Hematopoietic multipotent progenitor cell treated with erythropoietin and hydrocortisone succinate and interleukin-3 and kit ligand, for 6 days (in vitro differentiated cells): ENCODE measurements at regions not wholly inside any gene's neighbourhood (a gene's known extent, or its start where the extent isn't known, plus 50 kb on each side); places are given as distances from the start of the nearest gene placed in this dataset.

Experiments used
- DNase-seq: peaks from one replicate; pipeline ENCODE4 v3.0.0-alpha.2; 2015

DNA sequence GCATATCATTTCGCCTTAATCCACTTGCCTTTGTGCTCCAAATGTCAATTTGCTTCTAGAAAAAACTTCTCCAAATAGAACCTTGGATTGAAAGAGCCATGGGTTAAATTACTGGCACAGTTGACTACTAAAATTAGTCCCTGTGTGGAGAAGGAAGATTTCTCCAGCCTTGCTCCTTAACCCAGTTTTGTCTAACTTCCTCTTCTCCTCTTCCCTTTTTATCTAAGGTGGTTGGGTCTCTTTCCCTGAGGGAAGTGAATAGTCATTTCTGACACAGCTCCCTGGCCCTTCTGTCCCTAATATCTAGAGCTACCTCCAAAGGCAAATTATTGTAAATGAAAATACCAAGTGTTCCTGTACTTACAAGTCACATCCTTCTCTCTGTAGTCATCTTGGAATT is 527.9 kb upstream of the TBL1XR1 start:
- no peak for DNase-seq

- no peak for DNase-seq
Measured at GRCh38 chr3:177726807-177727206, 529.5 kb upstream of the TBL1XR1 start.

GRCh38 chr3:177729956-177730681 is 532.8 kb upstream of the TBL1XR1 start:
- DNase-seq: no peak

- DNase-seq: no peak
Measured at GRCh38 chr3:177730814-177731213, 533.5 kb upstream of the TBL1XR1 start.

DNA sequence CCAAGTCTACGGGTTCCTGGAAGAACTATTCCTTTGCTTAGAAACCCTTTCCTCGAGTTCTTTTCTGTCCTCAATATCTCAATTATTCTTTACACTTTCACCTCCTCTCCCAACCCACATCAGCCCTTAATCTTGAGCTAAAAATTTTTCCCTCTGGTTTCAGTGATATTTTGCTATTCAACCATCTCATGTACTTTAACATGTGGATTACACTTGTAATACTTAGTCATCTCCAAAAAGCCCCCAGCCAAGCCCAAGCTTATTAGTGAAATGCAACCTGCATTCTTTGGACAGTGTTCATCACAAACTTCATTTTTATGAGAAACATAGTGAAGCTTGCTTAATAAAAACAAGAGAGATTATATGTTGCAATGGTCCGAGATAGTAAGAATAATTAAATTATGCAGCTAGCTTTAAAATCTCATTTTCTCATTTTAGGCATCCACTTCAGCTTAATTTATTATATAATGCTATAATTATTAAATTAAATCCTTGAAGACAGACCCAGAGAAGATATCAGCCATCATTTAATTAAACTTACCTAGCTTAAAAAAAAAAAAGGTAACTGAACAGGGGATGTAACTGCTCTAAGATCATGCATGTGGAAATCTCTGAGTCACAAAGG is 534.5 kb upstream of the TBL1XR1 start:
- no peak for DNase-seq

DNA sequence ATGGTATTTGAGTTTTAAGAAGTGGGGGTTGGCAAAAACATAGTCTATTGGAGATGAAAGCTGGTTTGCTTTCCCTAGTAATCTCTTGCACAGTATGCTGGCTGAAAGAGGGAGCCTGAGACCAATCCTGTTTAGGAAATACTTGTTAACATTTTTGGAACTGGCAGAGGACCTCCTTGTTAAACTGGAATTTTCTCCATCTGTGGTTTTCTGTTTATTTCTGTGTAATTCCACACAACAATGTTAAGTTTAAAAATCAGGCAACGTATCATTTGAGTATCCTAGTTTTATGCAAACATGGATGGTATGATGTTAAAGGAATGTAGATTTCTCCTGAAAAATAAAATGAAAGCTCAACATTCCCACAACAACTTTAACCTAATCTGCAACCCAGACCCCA is 536.0 kb upstream of the TBL1XR1 start:
- DNase-seq: no peak

DNA sequence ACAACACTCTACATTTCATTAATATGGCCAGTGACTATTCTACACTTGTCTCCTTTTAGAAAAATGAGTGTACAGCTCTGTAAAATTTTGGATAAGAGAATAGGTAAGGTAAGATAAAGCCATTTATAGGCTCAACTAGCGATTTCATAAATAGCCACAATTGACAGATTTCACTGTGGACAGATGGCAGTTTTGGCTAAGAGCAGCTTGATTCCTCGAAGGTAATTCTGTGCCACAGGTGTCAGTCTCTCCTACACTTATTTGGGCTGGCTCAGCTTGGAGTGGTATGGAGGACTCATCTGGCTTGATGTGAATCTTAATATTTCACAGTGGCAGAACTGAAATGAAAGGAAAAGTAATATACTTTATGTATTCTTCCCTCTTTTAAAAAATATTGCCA is 536.7 kb upstream of the TBL1XR1 start:
- no peak for DNase-seq

- DNase-seq: no peak
Measured at GRCh38 chr3:177735431-177735830, 538.1 kb upstream of the TBL1XR1 start.

- DNase-seq: no peak
Measured at GRCh38 chr3:177739461-177739860, 542.2 kb upstream of the TBL1XR1 start.

DNA sequence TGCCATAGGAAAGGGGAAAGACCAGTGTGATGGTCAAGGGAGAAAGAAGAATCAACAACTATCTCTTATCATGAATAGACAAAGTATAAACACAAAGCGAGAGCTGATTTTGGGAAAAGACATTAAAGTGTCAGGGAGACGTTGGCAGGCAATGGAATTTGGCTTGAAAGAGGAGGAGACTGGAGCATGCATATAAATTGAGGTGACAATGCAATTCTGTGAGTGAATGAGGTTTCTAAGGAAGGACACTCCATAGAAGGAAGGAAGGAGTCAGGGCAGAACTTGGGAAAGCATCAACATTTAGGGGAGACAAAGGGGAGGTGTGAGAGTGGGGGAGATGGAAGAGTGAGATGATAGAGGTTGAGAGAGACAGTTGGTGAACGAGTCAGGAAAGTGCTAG is 543.0 kb upstream of the TBL1XR1 start:
- DNase-seq: no peak

- no peak for DNase-seq
Measured at GRCh38 chr3:177742273-177742672, 545.0 kb upstream of the TBL1XR1 start.

DNA sequence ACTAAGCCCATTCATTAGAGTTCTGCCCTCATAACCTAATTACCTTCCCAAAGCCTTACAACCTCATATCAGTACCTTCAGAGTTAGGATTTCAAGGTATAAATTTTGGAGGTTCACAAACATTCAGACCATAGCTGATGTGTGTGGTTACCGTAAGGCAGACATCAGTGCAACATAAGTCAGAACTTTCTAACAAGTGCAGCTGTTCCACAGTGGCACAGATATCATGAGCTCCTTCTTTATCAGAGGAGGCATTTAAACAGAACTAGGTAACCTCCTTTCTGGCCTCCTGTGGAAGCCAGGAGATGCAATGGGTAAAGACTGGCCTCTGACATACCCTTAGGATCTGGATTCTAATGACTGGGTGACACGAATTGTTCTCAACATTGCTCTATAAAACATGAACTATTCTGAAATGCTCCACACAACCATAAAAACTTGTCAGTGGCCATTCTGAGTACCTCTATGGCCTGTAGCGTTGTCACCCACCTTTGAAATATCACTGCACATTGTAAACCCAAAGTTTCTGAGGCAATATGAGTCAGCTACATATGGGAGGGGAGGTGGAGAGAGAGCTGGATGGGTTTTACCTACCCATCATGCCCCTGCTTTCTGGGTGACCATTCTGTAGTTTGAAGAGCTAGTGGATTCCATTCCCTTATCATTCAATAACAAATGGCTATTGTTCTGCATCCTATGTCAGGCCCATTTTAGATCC is 546.0 kb upstream of the TBL1XR1 start:
- DNase-seq: no peak

GRCh38 chr3:177744873-177745606 is 547.8 kb upstream of the TBL1XR1 start:
- peak; percentile 39 for DNase-seq

DNA sequence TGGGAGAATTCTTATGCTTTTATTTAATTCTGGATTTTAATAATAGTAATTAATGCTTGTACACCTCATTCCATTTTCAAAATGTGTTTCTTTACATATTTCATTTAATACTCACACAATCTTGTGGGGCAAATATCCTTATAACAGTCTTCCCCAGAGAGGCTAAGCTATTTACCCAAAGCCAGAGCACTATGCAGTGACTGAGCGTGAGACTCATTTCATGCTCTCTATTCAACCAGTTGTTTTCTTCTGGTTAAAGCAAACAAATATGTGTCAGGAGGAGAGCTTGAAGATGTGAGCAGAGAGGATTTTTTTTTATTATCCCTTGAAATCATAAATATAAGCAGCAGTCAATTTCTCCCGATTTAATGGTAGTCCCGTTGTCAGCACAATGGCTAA is 548.3 kb upstream of the TBL1XR1 start:
- no peak for DNase-seq

DNA sequence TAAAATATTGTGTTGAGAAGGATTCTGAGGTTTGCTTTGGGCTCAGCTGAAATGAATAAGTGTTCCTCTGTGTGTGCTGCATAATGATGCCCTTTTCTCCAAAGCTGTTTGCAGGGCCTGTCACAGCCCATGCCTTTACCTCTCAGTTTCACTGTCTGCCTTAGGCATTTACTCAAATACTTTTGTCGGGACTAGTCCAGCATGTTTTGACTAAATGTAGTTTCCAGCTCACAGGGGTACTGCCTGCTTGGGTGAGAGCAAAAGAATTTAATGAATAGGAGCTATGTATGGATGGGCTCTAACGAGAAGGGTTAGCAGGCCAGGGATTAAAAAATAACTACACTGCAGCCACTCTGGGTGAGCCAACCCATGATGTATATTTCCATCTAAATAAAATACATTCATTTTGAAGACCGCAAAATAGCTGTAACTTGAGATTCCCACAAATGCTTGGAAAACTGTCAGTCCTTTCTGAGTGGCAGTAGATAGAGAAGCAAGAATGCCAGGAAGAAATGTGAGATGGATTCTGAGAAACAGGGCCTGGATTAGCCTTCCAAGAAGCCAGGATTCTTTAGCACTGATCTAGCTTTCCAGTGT is 549.2 kb upstream of the TBL1XR1 start:
- no peak for DNase-seq

GRCh38 chr3:177749836-177750235 is 552.6 kb upstream of the TBL1XR1 start:
- no peak for DNase-seq

DNA sequence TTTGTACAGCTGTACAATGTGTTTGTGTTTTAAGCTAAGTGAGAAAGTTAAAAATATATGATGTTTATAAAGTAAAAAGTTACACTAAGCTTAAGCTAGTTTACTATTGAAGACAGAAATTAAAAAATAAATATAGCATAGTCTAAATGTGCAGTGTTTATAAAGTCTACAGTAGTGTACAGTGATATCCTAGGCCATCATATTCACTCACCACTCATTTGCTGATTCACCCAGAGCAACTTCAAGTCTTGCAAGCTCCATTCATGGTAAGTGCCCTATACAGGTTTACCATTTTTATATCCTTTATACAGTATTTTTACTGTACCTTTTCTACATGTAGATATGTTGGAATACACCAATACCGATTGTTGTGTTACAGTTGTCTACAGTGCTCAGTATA is 553.2 kb upstream of the TBL1XR1 start:
- no peak for DNase-seq

- no peak for DNase-seq
Measured at GRCh38 chr3:177751770-177752169, 554.5 kb upstream of the TBL1XR1 start.

GRCh38 chr3:177752831-177753230 is 555.5 kb upstream of the TBL1XR1 start:
- DNase-seq: no peak

DNA sequence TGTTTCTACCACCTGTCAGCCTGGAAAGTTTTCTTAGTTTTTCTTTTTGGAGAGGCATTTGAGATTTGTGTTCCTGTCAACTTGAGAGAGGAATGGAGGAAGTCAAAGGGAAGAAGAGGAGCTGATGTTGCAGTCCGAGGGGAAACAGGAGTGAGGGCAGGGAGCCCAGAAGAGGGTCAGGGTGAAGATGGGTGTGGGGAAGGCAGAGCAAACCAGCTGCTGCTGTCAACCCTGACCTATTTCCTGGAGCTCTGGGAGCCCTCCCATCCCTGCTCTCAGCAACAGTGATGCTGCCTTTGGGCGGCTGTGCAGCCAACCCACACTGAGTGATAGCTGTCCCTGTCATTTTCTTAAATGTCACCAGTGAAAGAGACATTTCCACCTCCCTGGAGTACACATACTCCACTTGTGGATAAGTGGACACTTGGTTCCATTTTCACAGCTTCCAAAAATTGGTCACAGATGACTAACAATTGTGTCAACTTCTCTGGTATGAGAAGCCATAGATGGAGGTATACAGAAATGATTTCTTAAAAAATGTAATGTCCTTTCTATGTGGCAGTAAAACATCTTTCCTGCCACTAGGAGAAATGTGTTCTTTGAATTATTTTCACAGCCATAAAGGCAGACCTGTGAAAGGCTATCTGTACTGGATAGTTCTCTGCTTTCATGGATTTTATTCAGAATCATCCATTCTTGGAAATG is 556.3 kb upstream of the TBL1XR1 start:
- no peak for DNase-seq

DNA sequence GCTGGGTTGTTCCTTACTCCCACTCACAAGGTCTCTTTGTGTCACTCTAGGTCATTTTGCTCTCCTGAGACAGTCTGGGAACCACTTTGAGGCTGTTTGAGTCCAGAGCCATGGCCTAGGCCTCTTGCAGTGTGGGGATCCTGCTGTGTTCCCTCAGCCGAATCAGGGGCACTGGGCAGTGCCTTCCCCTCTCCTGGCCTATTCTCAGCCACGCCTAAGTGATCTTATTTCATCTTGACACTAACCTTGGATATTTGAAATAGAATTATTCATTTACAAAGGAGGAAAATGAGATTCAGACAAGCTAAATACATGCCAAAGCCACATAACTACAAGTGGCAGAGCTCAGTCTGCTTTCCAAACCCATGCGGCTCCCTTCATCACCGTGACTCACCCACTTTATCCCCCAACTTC is 557.2 kb upstream of the TBL1XR1 start:
- no peak for DNase-seq

GRCh38 chr3:177758126-177758525 is 560.8 kb upstream of the TBL1XR1 start:
- no peak for DNase-seq
